Stimulated activated CD4-positive, alpha-beta T cell treated with anti-CD3 and anti-CD28 coated beads, Interleukin-15, amount 100 ng/mL, for 24 hours (primary cell): ENCODE measurements at regions not wholly inside any gene's neighbourhood (a gene's known extent, or its start where the extent isn't known, plus 50 kb on each side); places are given as distances from the start of the nearest gene placed in this dataset.
"Not testable (repeated sequence)": the region's sequence is repeated elsewhere in the genome, so short reads cannot be mapped to it uniquely, and the experiment has no call there.

ENCODE experiments used
- DNase-seq: peaks from one replicate; pipeline ENCODE4 v3.0.0-alpha.2; 2020

- DNase-seq = no peak
These were observed 291.2 kb downstream of the ASMT start for GRCh38 chrX:1906028-1906427.

- DNase-seq = not testable (repeated sequence)
These were observed 294.1 kb downstream of the ASMT start for GRCh38 chrX:1908996-1909395.

GRCh38 chrX:1909419-1910206 lies 294.8 kb downstream of the ASMT start:
- DNase-seq = no peak

GRCh38 chrX:1910207-1910470 lies 295.3 kb downstream of the ASMT start:
- DNase-seq = no peak

- DNase-seq = no peak
These were observed 296.7 kb downstream of the ASMT start for GRCh38 chrX:1911401-1912128.

- DNase-seq = no peak
These were observed 297.3 kb downstream of the ASMT start for GRCh38 chrX:1912193-1912592.

GRCh38 chrX:1914606-1915365 lies 299.9 kb downstream of the ASMT start:
- DNase-seq = no peak

- DNase-seq = no peak
These were observed 303.9 kb downstream of the ASMT start for GRCh38 chrX:1918780-1919179.

- no peak for DNase-seq
These were observed 310.2 kb downstream of the ASMT start for GRCh38 chrX:1925053-1925481.

GRCh38 chrX:1928805-1929204 lies 313.9 kb downstream of the ASMT start:
- no peak for DNase-seq

GRCh38 chrX:1932231-1932630 lies 317.4 kb downstream of the ASMT start:
- no peak for DNase-seq

GRCh38 chrX:1933964-1934363 lies 319.1 kb downstream of the ASMT start:
- no peak for DNase-seq

GRCh38 chrX:1935805-1936204 lies 320.9 kb downstream of the ASMT start:
- DNase-seq = no peak

- DNase-seq = no peak
These were observed 323.3 kb downstream of the ASMT start for GRCh38 chrX:1938190-1938589.

- DNase-seq = no peak
These were observed 326.5 kb downstream of the ASMT start for GRCh38 chrX:1941321-1941720.

GRCh38 chrX:1945879-1946278 lies 331.0 kb downstream of the ASMT start:
- peak; percentile 4 for DNase-seq

GRCh38 chrX:1946974-1947373 lies 332.1 kb downstream of the ASMT start:
- peak; percentile 2 for DNase-seq
